Transverse colon (tissue), 3 donors: ENCODE measurements at regions not wholly inside any gene's neighbourhood (a gene's known extent, or its start where the extent isn't known, plus 50 kb on each side); places are given as distances from the start of the nearest gene placed in this dataset.

Source experiments
- CTCF ChIP-seq, 5 experiments: fragments of 200-600 bp in 3 of 5; fragments of 450-650 bp in 2 of 5; sonication (generic) in 3 of 5; IDR thresholded peaks; 1 replicate in 2 of 5; 2 replicates in 3 of 5; pipeline ENCODE4 v1.5.1; 2016 to 2017; ENCODE audit warnings: antibody characterized with exemption in 5 of 5, inconsistent platforms in 3 of 5, mild to moderate bottlenecking in 2 of 5, moderate library complexity in 1 of 5
- EP300 ChIP-seq: sonication (generic); formaldehyde crosslinking; IDR thresholded peaks from one replicate; pipeline ENCODE4 v1.6.1; 2017; ENCODE audit warnings: antibody characterized with exemption, low read depth
- POLR2A ChIP-seq: fragments of 450-650 bp; IDR thresholded peaks from one replicate; pipeline ENCODE4 v1.6.1; 2016; ENCODE audit warnings: antibody characterized with exemption, mild to moderate bottlenecking, moderate library complexity

DNA sequence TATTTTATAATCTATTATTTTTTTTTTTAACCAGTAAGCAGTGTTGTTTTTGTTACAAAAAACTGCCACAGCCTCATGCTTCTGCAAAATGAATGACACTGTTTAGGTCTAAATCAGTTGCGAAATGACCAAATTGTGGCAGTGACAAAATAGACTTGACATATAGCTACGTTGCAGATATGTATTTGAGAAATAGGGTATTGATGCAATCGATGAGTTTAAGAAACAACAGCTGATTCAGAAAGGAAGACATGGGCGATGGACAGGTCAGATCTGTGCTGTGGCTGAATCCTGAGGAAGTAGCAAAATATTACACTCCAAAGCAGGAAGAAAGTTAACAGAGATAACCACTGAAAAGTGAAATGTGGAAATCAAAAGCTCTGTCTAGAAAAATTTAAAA is 89.0 kb upstream of the STEAP4 start:
- TF ChIP-seq CTCF (IDR thresholded peaks at IDR 0.05) (no peak), EP300 (no peak), POLR2A (no peak)
